ENCODE measurements at regions not wholly inside any gene's neighbourhood (a gene's known extent, or its start where the extent isn't known, plus 50 kb on each side); places are given as distances from the start of the nearest gene placed in this dataset.

- no peaks in the 10 kb centered on the region for H3K27me3 Mint-ChIP-seq (ENCODE audit: low read depth)
- no peak overlapping the region for H3K4me3 Mint-ChIP-seq
- H3K27ac Mint-ChIP-seq: no peak overlapping the region
- H3K36me3 Mint-ChIP-seq: peaks cover 11% of the 10 kb centered on the region
- peaks cover 10% of the 10 kb centered on the region for H3K4me1 Mint-ChIP-seq
- no peaks in the 10 kb centered on the region for H3K9me3 Mint-ChIP-seq
- no peak for TF ChIP-seq CTCF (IDR thresholded peaks at IDR 0.05; ENCODE audit: unreplicated experiment)
- no peak for DNase-seq (ENCODE audit: low spot score in 2 of 2, unreplicated experiment in 2 of 2)
Measured at GRCh38 chr2:120804459-120804858, 68.8 kb downstream of the GLI2 start.

GRCh38 chr2:120805011-120805410 lies 69.3 kb downstream of the GLI2 start:
- TF ChIP-seq CTCF (IDR thresholded peaks at IDR 0.05; ENCODE audit: unreplicated experiment): no peak
- no peaks in the 10 kb centered on the region for H3K9me3 Mint-ChIP-seq
- H3K4me1 Mint-ChIP-seq: peaks cover 10% of the 10 kb centered on the region
- H3K27me3 Mint-ChIP-seq (ENCODE audit: low read depth): no peaks in the 10 kb centered on the region
- no peak overlapping the region for H3K27ac Mint-ChIP-seq
- DNase-seq (ENCODE audit: low spot score in 2 of 2, unreplicated experiment in 2 of 2): no peak
- no peak overlapping the region for H3K4me3 Mint-ChIP-seq
- peaks cover 6% of the 10 kb centered on the region for H3K36me3 Mint-ChIP-seq

DNA sequence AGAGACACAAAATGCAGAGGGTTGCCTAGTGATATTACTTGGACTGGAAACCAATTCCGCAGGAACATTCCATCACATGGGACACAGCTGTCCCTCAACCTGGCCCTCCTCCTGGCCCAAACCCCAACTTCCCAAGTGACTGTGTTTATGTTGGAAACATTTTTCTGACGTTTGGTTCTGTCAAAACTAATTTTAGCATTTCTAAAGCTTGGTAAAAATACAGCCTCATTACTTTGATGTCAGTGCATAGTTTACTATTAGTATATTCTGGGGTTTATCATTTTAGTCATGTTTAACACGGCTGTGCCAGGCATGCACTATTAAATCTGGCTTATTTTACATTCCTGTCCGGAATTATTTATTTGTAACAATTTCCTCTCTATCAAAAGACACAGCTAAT lies 69.9 kb downstream of the GLI2 start:
- Mint-ChIP-seq H3K36me3 (peaks cover 6% of the 10 kb centered on the region), H3K4me3 (no peak overlapping the region), H3K27me3 (ENCODE audit: low read depth) (no peaks in the 10 kb centered on the region), H3K9me3 (no peaks in the 10 kb centered on the region), H3K27ac (no peak overlapping the region), H3K4me1 (peaks cover 10% of the 10 kb centered on the region)
- no peak for TF ChIP-seq CTCF (IDR thresholded peaks at IDR 0.05; ENCODE audit: unreplicated experiment)
- DNase-seq (ENCODE audit: low spot score in 2 of 2, unreplicated experiment in 2 of 2): no peak

DNA sequence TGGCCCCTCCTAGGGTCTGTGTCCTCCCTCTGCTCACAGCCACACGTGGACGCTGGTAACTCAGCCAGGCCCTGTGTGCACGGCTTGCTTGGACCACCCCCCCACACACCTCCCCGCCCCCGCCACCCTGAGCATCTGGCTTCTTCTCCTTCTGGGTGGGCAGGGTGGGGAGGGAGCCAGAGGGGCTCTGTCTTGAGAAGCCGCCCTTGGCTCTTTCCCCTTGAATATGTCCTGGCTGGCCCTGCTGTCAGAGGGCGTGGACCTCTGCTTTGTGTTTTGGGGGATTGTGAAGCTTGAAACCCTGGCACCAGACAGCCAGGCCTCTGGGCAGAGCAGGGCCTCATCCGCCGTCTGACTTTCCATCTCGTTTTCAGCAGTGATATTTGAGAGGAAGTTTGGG lies 72.1 kb downstream of the GLI2 start:
- H3K27ac Mint-ChIP-seq: no peak overlapping the region
- H3K27me3 Mint-ChIP-seq (ENCODE audit: low read depth): no peaks in the 10 kb centered on the region

GRCh38 chr2:120809151-120809550 lies 73.5 kb downstream of the GLI2 start:
- Mint-ChIP-seq H3K27me3 (ENCODE audit: low read depth) (no peaks in the 10 kb centered on the region), H3K36me3 (peaks cover 6% of the 10 kb centered on the region), H3K4me3 (no peak overlapping the region), H3K27ac (no peak overlapping the region), H3K4me1 (no peaks in the 10 kb centered on the region), H3K9me3 (no peaks in the 10 kb centered on the region)
- no peak for DNase-seq (ENCODE audit: low spot score in 2 of 2, unreplicated experiment in 2 of 2)
- TF ChIP-seq CTCF (IDR thresholded peaks at IDR 0.05; ENCODE audit: unreplicated experiment): no peak

More for the DNA sequence above, 72.1 kb downstream of the GLI2 start:
- no peak for DNase-seq (ENCODE audit: low spot score in 2 of 2, unreplicated experiment in 2 of 2)
- H3K9me3 Mint-ChIP-seq: no peaks in the 10 kb centered on the region
- H3K4me3 Mint-ChIP-seq: no peak overlapping the region
- no peak for TF ChIP-seq CTCF (IDR thresholded peaks at IDR 0.05; ENCODE audit: unreplicated experiment)
- no peaks in the 10 kb centered on the region for H3K4me1 Mint-ChIP-seq
- peaks cover 6% of the 10 kb centered on the region for H3K36me3 Mint-ChIP-seq
